ENCODE measurements at regions not wholly inside any gene's neighbourhood (a gene's known extent, or its start where the extent isn't known, plus 50 kb on each side); places are given as distances from the start of the nearest gene placed in this dataset.
"Not testable (repeated sequence)": the region's sequence is repeated elsewhere in the genome, so short reads cannot be mapped to it uniquely, and the experiment has no call there.

GRCh38 chr4:86413426-86413825, 53.6 kb upstream of the MAPK10 start:
- DNase-seq (ENCODE audit: low read depth); H3K27me3 ChIP-seq (ENCODE audit: control insufficient read depth, insufficient read depth, low read length); H3K36me3 ChIP-seq (ENCODE audit: control insufficient read depth, insufficient read depth, low read length); H3K4me3 ChIP-seq (ENCODE audit: low read depth, low read length); CTCF ChIA-PET; POLR2A ChIA-PET: not testable (repeated sequence)

- TF ChIP-seq CTCF (IDR thresholded peaks at IDR 0.05; ENCODE audit: insufficient read depth, low read depth, low read length), result no peak
- Histone ChIP-seq H3K27me3 (ENCODE audit: control insufficient read depth, insufficient read depth, low read length) (no peaks in the 10 kb centered on the region), H3K36me3 (ENCODE audit: control insufficient read depth, insufficient read depth, low read length) (no peaks in the 10 kb centered on the region), H3K4me3 (ENCODE audit: low read depth, low read length) (no peak overlapping the region)
- no peak for DNase-seq (ENCODE audit: low read depth)
- CTCF ChIA-PET, result no interaction called here
- POLR2A ChIA-PET, result no interaction called here
Observed at GRCh38 chr4:86414686-86415085, 54.8 kb upstream of the MAPK10 start.

GRCh38 chr4:86416081-86416480, 56.2 kb upstream of the MAPK10 start:
- CTCF ChIA-PET, result interaction anchor here (1.0 kb wide), 1 partner anchor 26 kb away, joined by 3 read pairs; no protein-coding TSS in a partner anchor
- DNase-seq (ENCODE audit: low read depth), result no peak
- Histone ChIP-seq H3K27me3 (ENCODE audit: control insufficient read depth, insufficient read depth, low read length) (no peaks in the 10 kb centered on the region), H3K4me3 (ENCODE audit: low read depth, low read length) (no peak overlapping the region), H3K36me3 (ENCODE audit: control insufficient read depth, insufficient read depth, low read length) (no peaks in the 10 kb centered on the region)
- TF ChIP-seq CTCF (IDR thresholded peaks at IDR 0.05; ENCODE audit: insufficient read depth, low read depth, low read length), result no peak
- POLR2A ChIA-PET, result no interaction called here

GRCh38 chr4:86421461-86421860, 61.6 kb upstream of the MAPK10 start:
- Histone ChIP-seq H3K4me3 (ENCODE audit: low read depth, low read length) (no peak overlapping the region), H3K36me3 (ENCODE audit: control insufficient read depth, insufficient read depth, low read length) (no peaks in the 10 kb centered on the region), H3K27me3 (ENCODE audit: control insufficient read depth, insufficient read depth, low read length) (no peaks in the 10 kb centered on the region)
- no peak for TF ChIP-seq CTCF (IDR thresholded peaks at IDR 0.05; ENCODE audit: insufficient read depth, low read depth, low read length)
- ChIA-PET POLR2A (no interaction called here), CTCF (no interaction called here)
- no peak for DNase-seq (ENCODE audit: low read depth)

- no peak for TF ChIP-seq CTCF (IDR thresholded peaks at IDR 0.05; ENCODE audit: insufficient read depth, low read depth, low read length)
- POLR2A ChIA-PET, result no interaction called here
Observed at GRCh38 chr4:86431543-86432116, 71.8 kb upstream of the MAPK10 start.

GRCh38 chr4:86432559-86433134, 72.8 kb upstream of the MAPK10 start:
- CTCF ChIA-PET, result no interaction called here
- no peaks in the 10 kb centered on the region for H3K36me3 ChIP-seq (ENCODE audit: control insufficient read depth, insufficient read depth, low read length)
- TF ChIP-seq CTCF (IDR thresholded peaks at IDR 0.05; ENCODE audit: insufficient read depth, low read depth, low read length), result no peak

More at GRCh38 chr4:86431543-86432116, 71.8 kb upstream of the MAPK10 start:
- CTCF ChIA-PET, result no interaction called here
- Histone ChIP-seq H3K27me3 (ENCODE audit: control insufficient read depth, insufficient read depth, low read length) (no peaks in the 10 kb centered on the region), H3K36me3 (ENCODE audit: control insufficient read depth, insufficient read depth, low read length) (no peaks in the 10 kb centered on the region), H3K4me3 (ENCODE audit: low read depth, low read length) (no peak overlapping the region)
- DNase-seq (ENCODE audit: low read depth), result no peak

More at GRCh38 chr4:86432559-86433134, 72.8 kb upstream of the MAPK10 start:
- no peaks in the 10 kb centered on the region for H3K27me3 ChIP-seq (ENCODE audit: control insufficient read depth, insufficient read depth, low read length)
- no peak overlapping the region for H3K4me3 ChIP-seq (ENCODE audit: low read depth, low read length)
- DNase-seq (ENCODE audit: low read depth), result no peak
- POLR2A ChIA-PET, result no interaction called here

Data from BJ (cell line).